Erythroblast (primary cell): ENCODE measurements at regions not wholly inside any gene's neighbourhood (a gene's known extent, or its start where the extent isn't known, plus 50 kb on each side); places are given as distances from the start of the nearest gene placed in this dataset.

Source experiments
- GATA1 ChIP-seq: IDR thresholded peaks from 2 replicates; pipeline ENCODE4 v1.6.1; 2011; ENCODE audit warnings: low read depth, mild to moderate bottlenecking, control low read depth, low read length, moderate library complexity
- POLR2A ChIP-seq: IDR thresholded peaks from 2 replicates; pipeline ENCODE4 v1.6.1; 2011; ENCODE audit warnings: mild to moderate bottlenecking, low read length

- TF ChIP-seq POLR2A, result no peak
- no peak for TF ChIP-seq GATA1
These were observed 86.3 kb downstream of the ASCL1 start for GRCh38 chr12:103043531-103044486.
